D721Med (cell line): ENCODE measurements at regions not wholly inside any gene's neighbourhood (a gene's known extent, or its start where the extent isn't known, plus 50 kb on each side); places are given as distances from the start of the nearest gene placed in this dataset.

Experiments
- DNase-seq: peaks from one replicate; pipeline ENCODE4 v3.0.0; 2011; ENCODE audit warnings: low spot score; ENCODE audit not compliant: insufficient read length
- FAIRE-seq: peaks from 2 replicates; lab custom pipeline; 2011; peaks lifted over from hg19 to GRCh38; lab: Jason Lieb, UNC
- TF ChIP-seq, protein P1 (sequence below): IDR thresholded peaks from 2 replicates; pipeline ENCODE4 v1.5.1; 2012; ENCODE audit warnings: mild to moderate bottlenecking, control low read depth; ENCODE audit not compliant: insufficient read depth; ENCODE audit errors: missing control alignments

DNA sequence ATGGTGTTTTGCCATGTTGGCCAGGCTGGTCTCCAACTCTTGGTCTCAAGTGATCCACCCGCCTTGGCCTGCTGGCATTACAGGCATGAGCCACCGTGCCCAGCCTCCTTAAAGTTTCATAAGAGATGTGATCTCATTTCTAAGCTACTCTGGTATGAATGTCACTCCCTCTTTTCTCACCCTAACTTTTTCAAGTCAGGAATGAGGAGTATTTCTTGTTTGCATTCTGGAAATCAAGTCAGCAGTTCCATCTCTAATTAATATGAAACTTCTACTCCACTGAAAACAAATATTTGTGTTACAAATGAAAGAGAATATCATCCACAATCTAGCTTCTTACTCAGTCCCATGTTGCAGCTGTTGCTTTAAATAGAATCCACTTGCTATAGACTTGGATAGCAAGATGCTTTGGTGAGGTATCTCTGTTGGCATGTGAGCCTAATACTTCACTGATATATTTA, 61.3 kb downstream of the ARF6 start:
- FAIRE-seq (no peak), DNase-seq (no peak)
- TF ChIP-seq, protein P1, sequence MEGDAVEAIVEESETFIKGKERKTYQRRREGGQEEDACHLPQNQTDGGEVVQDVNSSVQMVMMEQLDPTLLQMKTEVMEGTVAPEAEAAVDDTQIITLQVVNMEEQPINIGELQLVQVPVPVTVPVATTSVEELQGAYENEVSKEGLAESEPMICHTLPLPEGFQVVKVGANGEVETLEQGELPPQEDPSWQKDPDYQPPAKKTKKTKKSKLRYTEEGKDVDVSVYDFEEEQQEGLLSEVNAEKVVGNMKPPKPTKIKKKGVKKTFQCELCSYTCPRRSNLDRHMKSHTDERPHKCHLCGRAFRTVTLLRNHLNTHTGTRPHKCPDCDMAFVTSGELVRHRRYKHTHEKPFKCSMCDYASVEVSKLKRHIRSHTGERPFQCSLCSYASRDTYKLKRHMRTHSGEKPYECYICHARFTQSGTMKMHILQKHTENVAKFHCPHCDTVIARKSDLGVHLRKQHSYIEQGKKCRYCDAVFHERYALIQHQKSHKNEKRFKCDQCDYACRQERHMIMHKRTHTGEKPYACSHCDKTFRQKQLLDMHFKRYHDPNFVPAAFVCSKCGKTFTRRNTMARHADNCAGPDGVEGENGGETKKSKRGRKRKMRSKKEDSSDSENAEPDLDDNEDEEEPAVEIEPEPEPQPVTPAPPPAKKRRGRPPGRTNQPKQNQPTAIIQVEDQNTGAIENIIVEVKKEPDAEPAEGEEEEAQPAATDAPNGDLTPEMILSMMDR, result no peak

DNA sequence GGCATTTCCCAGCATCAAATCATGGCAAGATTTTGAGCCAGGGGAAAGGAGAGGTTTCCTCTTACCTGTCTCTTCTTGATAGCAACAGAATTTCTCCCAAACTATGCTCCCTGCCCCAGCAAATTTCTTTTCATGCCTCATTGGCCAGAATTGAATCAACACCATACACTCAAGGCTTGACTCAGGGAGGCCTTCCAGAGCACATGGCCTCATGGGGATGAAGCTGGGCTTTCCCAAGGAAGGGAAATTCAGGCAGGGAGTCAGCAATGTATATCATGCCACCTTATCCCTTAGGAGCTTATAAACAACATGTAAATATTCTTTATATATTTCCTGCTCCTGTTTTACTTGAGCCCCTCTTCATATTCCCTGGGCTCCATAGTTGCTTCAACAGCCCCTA, 62.1 kb downstream of the ARF6 start:
- no peak for FAIRE-seq
- TF ChIP-seq, protein P1, result no peak
- DNase-seq, result no peak

GRCh38 chr14:49957089-49957852, 64.4 kb downstream of the ARF6 start:
- no peak for FAIRE-seq
- no peak for DNase-seq

DNA sequence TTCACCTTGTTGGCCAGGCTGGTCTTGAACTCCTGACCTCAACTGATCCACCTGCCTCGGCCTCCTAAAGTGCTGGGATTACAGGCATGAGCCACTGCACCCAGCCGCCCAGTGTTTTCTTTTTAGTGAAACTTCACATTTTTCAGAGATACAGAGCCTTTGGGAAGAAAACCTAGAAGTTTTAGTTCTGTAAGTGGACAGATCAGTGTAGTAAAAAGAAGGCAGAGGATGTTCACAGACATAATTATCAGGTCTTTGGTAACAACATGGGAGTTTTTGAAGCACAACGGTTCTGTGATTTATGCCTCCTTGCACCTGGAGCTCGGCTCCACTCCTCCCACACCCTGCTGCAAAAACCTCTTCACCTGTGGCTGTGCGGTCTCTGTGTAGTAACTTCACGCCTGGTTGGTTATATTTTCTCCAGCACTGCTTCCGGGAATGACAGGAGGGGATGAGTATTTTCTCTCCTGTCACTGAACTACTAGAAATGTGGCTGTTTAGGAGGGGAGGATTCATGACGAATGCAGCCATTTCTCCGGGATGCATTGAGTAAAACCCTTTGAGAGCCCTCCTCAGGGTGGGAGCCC, 67.0 kb downstream of the ARF6 start:
- no peak for FAIRE-seq
- no peak for DNase-seq
- TF ChIP-seq, protein P1, result no peak

More at GRCh38 chr14:49957089-49957852, 64.4 kb downstream of the ARF6 start:
- TF ChIP-seq, protein P1, result no peak

DNA sequence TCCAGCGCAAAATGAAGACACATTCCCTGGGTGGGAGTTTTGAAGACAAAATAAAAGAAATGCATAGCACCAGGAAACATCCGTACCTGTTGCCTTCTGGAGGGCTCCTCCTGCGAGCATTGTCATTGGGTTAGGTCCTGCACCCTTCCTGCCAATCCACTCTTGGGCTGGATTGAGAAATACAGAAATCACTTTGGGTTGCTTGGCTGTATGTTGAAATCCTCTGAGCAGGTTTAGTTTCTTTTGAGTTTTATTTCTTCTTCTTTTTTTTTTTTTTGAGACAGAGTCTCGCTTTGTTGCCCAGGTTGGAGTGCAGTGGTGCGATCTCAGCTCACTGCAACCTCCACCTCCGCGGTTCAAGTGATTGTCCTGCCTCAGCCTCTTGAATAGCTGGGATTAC, 67.6 kb downstream of the ARF6 start:
- no peak for FAIRE-seq
- TF ChIP-seq, protein P1, result no peak
- no peak for DNase-seq

- no peak for FAIRE-seq
- TF ChIP-seq, protein P1, result no peak
- DNase-seq, result no peak
Measured at GRCh38 chr14:49961270-49962222, 68.7 kb downstream of the ARF6 start.
